ENCODE measurements at regions not wholly inside any gene's neighbourhood (a gene's known extent, or its start where the extent isn't known, plus 50 kb on each side); places are given as distances from the start of the nearest gene placed in this dataset.

GRCh38 chr9:13580131-13580530 lies 300.6 kb upstream of the MPDZ start:
- no peak for DNase-seq
- H3K9me3 ChIP-seq = no peaks in the 10 kb centered on the region
- TF ChIP-seq POLR2A (IDR thresholded peaks at IDR 0.05) (no peak), EP300 (IDR thresholded peaks at IDR 0.05) (no peak), POLR2AphosphoS5 (IDR thresholded peaks at IDR 0.05) (no peak), CTCF (IDR thresholded peaks at IDR 0.05) (no peak)
- H3K36me3 ChIP-seq = no peaks in the 10 kb centered on the region
- intact Hi-C loops (cut with DNase I; ENCODE audit: low total_unique reads) = no loop called here
- H3K27ac ChIP-seq = no peak overlapping the region
- H3K4me1 ChIP-seq = no peaks in the 10 kb centered on the region
- 64 to 72% (median 67%) methylated on average over 3 of the region's 3 CpGs for WGBS, 5 donors
- no peaks in the 10 kb centered on the region for H3K27me3 ChIP-seq
- H3K4me3 ChIP-seq = no peak overlapping the region

GRCh38 chr9:13576101-13576500 lies 296.6 kb upstream of the MPDZ start:
- no peaks in the 10 kb centered on the region for H3K9me3 ChIP-seq
- no peak overlapping the region for H3K27ac ChIP-seq
- TF ChIP-seq POLR2AphosphoS5 (IDR thresholded peaks at IDR 0.05) (no peak), EP300 (IDR thresholded peaks at IDR 0.05) (no peak), CTCF (IDR thresholded peaks at IDR 0.05) (no peak), POLR2A (IDR thresholded peaks at IDR 0.05) (no peak)
- no peaks in the 10 kb centered on the region for H3K36me3 ChIP-seq
- no peaks in the 10 kb centered on the region for H3K4me1 ChIP-seq
- no peaks in the 10 kb centered on the region for H3K27me3 ChIP-seq
- H3K4me3 ChIP-seq = no peak overlapping the region
- no peak for DNase-seq
- intact Hi-C loops (cut with DNase I; ENCODE audit: low total_unique reads) = no loop called here

- peaks cover 0 to under 1% (median 0%) of the 10 kb centered on the region in 4 donors for H3K4me1 ChIP-seq
- H3K27me3 ChIP-seq = no peaks in the 10 kb centered on the region
- intact Hi-C loops (cut with DNase I; ENCODE audit: low total_unique reads) = no loop called here
- no peak overlapping the region for H3K27ac ChIP-seq
- no peak for DNase-seq
- no peak for TF ChIP-seq POLR2A (IDR thresholded peaks at IDR 0.05)
- no peak for TF ChIP-seq POLR2AphosphoS5 (IDR thresholded peaks at IDR 0.05)
- TF ChIP-seq CTCF (IDR thresholded peaks at IDR 0.05) = no peak
- no peak for TF ChIP-seq EP300 (IDR thresholded peaks at IDR 0.05)
- WGBS, 5 donors = 81 to 94% (median 90%) methylated on average over 1 of the region's 1 CpG
- no peaks in the 10 kb centered on the region for H3K9me3 ChIP-seq
- no peaks in the 10 kb centered on the region for H3K36me3 ChIP-seq
- no peak overlapping the region for H3K4me3 ChIP-seq
Observed at GRCh38 chr9:13575558-13575957, 296.1 kb upstream of the MPDZ start.

GRCh38 chr9:13570068-13570974 lies 290.8 kb upstream of the MPDZ start:
- peak overlapping the region in 4 of 5 donors; percentile 23 to 44 (median 42) for H3K27ac ChIP-seq

More at GRCh38 chr9:13570068-13570974, 290.8 kb upstream of the MPDZ start:
- intact Hi-C loops (cut with DNase I; ENCODE audit: low total_unique reads) = no loop called here
- peaks cover 0 to 25% (median 15%) of the 10 kb centered on the region in 4 donors for H3K4me1 ChIP-seq
- no peaks in the 10 kb centered on the region for H3K9me3 ChIP-seq
- H3K27me3 ChIP-seq = no peaks in the 10 kb centered on the region
- no peak overlapping the region for H3K4me3 ChIP-seq
- DNase-seq = peak in 1 of 2 donors; percentile 63
- WGBS, 5 donors = 58 to 76% (median 67%) methylated on average over 5 of the region's 5 CpGs
- TF ChIP-seq POLR2AphosphoS5 (IDR thresholded peaks at IDR 0.05) = no peak
- TF ChIP-seq EP300 (IDR thresholded peaks at IDR 0.05) = no peak
- no peak for TF ChIP-seq POLR2A (IDR thresholded peaks at IDR 0.05)
- TF ChIP-seq CTCF (IDR thresholded peaks at IDR 0.05) = no peak
- no peaks in the 10 kb centered on the region for H3K36me3 ChIP-seq

Data from stomach (tissue), 8 donors.